ENCODE measurements at regions not wholly inside any gene's neighbourhood (a gene's known extent, or its start where the extent isn't known, plus 50 kb on each side); places are given as distances from the start of the nearest gene placed in this dataset.

GRCh38 chr3:76923485-76923884 lies 116.4 kb upstream of the ROBO2 start:
- ChIA-PET POLR2A (no interaction called here), CTCF (no interaction called here)
- DNase-seq (ENCODE audit: low read depth, low spot score) (no peak), ATAC-seq (no peak)
- H3K27me3 ChIP-seq (ENCODE audit: control insufficient read depth, insufficient read depth, low read length), result no peaks in the 10 kb centered on the region
- no peaks in the 10 kb centered on the region for H3K4me1 ChIP-seq (ENCODE audit: control insufficient read depth, insufficient read depth, low read length)
- TF ChIP-seq SIN3A (IDR thresholded peaks at IDR 0.05; ENCODE audit: borderline replicate concordance, insufficient read depth, low read depth, low read length), result no peak
- no peak for TF ChIP-seq TCF7L2 (IDR thresholded peaks at IDR 0.05; ENCODE audit: low read depth, low read length)
- TF ChIP-seq CTCF (IDR thresholded peaks at IDR 0.05), result no peak
- TF ChIP-seq REST (IDR thresholded peaks at IDR 0.05; ENCODE audit: insufficient read depth in 1 of 2, low read depth in 2 of 2, low read length in 1 of 2), result no peak
- TF ChIP-seq POLR2AphosphoS5 (IDR thresholded peaks at IDR 0.05; ENCODE audit: low read depth, low read length), result no peak
- no peak overlapping the region for H3K27ac ChIP-seq (ENCODE audit: low read length)
- no peaks in the 10 kb centered on the region for H3K36me3 ChIP-seq (ENCODE audit: control insufficient read depth, insufficient read depth, low read length)
- no peaks in the 10 kb centered on the region for H3K9me3 ChIP-seq (ENCODE audit: control insufficient read depth, insufficient read depth, low read depth, low read length)
- no peak overlapping the region for H3K4me3 ChIP-seq (ENCODE audit: low read depth in 2 of 2, low read length in 2 of 2)
- BruUV-seq (replicated peaks), result no TSS peak
- in situ Hi-C loops (cut with HindIII; ENCODE audit: low pct_unique_long_range_greater_than_20kb, low sequenced_read_pairs) (no loop called here), intact Hi-C loops (cut with micrococcal nuclease; ENCODE audit: unreplicated experiment) (no loop called here)

GRCh38 chr3:76930712-76931111 lies 109.2 kb upstream of the ROBO2 start:
- ATAC-seq, result no peak
- BruUV-seq (replicated peaks), result no TSS peak
- CTCF ChIA-PET, result no interaction called here

More at GRCh38 chr3:76930712-76931111, 109.2 kb upstream of the ROBO2 start:
- Histone ChIP-seq H3K4me1 (ENCODE audit: control insufficient read depth, insufficient read depth, low read length) (no peaks in the 10 kb centered on the region), H3K4me3 (ENCODE audit: low read depth in 2 of 2, low read length in 2 of 2) (no peak overlapping the region), H3K27ac (ENCODE audit: low read length) (no peak overlapping the region), H3K27me3 (ENCODE audit: control insufficient read depth, insufficient read depth, low read length) (no peaks in the 10 kb centered on the region), H3K9me3 (ENCODE audit: control insufficient read depth, insufficient read depth, low read depth, low read length) (no peaks in the 10 kb centered on the region), H3K36me3 (ENCODE audit: control insufficient read depth, insufficient read depth, low read length) (no peaks in the 10 kb centered on the region)
- in situ Hi-C loops (cut with HindIII; ENCODE audit: low pct_unique_long_range_greater_than_20kb, low sequenced_read_pairs) (no loop called here), intact Hi-C loops (cut with micrococcal nuclease; ENCODE audit: unreplicated experiment) (no loop called here)
- POLR2A ChIA-PET, result no interaction called here
- TF ChIP-seq SIN3A (IDR thresholded peaks at IDR 0.05; ENCODE audit: borderline replicate concordance, insufficient read depth, low read depth, low read length) (no peak), TCF7L2 (IDR thresholded peaks at IDR 0.05; ENCODE audit: low read depth, low read length) (no peak), REST (IDR thresholded peaks at IDR 0.05; ENCODE audit: insufficient read depth in 1 of 2, low read depth in 2 of 2, low read length in 1 of 2) (no peak), CTCF (IDR thresholded peaks at IDR 0.05) (no peak), POLR2AphosphoS5 (IDR thresholded peaks at IDR 0.05; ENCODE audit: low read depth, low read length) (no peak)
- no peak for DNase-seq (ENCODE audit: low read depth, low spot score)

All from Panc1 (cell line).